ENCODE measurements at regions not wholly inside any gene's neighbourhood (a gene's known extent, or its start where the extent isn't known, plus 50 kb on each side); places are given as distances from the start of the nearest gene placed in this dataset.

DNA sequence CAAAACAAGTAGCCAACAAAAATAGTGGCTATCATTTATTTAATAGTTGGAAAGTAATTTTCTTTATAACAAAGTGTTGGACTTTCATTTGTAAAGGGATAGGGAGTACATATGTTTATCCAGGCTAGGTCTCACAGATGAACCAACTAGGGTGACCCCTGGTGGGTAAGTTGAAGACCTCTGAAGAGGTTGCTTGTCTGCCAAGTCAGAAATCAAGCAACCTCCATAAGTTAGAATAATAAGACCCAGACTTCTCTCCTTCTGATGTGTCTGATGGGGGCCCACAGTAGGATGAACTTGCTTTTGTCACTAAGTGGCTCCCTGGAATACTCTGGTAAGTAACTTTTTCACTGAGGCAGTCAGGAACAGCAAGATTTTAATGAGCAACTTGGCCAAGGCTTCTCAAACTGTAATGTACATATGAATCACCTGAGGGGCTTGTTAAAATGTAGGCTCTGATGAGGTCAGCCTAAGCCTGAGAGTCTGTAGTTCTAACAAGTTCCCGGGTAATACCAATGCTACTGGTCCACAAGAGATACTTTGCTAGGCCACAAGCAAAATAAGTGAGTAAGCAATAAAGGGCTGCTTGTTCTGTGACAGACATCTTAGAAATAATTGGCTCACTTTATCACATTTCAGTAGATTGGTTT, 319.6 kb downstream of the PIK3C3 start:
- TF ChIP-seq EZH2phosphoT487 (IDR thresholded peaks at IDR 0.05; ENCODE audit: borderline replicate concordance, low read length), result no peak
- TF ChIP-seq, protein P1, sequence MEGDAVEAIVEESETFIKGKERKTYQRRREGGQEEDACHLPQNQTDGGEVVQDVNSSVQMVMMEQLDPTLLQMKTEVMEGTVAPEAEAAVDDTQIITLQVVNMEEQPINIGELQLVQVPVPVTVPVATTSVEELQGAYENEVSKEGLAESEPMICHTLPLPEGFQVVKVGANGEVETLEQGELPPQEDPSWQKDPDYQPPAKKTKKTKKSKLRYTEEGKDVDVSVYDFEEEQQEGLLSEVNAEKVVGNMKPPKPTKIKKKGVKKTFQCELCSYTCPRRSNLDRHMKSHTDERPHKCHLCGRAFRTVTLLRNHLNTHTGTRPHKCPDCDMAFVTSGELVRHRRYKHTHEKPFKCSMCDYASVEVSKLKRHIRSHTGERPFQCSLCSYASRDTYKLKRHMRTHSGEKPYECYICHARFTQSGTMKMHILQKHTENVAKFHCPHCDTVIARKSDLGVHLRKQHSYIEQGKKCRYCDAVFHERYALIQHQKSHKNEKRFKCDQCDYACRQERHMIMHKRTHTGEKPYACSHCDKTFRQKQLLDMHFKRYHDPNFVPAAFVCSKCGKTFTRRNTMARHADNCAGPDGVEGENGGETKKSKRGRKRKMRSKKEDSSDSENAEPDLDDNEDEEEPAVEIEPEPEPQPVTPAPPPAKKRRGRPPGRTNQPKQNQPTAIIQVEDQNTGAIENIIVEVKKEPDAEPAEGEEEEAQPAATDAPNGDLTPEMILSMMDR (IDR thresholded peaks at IDR 0.05; ENCODE audit: low read depth, low read length, poor library complexity, severe bottlenecking), result no peak
- H3K4me1 ChIP-seq (ENCODE audit: control insufficient read depth, low read length), result no peaks in the 10 kb centered on the region
- H3K27ac ChIP-seq (ENCODE audit: low read depth, low read length), result no peak overlapping the region

DNA sequence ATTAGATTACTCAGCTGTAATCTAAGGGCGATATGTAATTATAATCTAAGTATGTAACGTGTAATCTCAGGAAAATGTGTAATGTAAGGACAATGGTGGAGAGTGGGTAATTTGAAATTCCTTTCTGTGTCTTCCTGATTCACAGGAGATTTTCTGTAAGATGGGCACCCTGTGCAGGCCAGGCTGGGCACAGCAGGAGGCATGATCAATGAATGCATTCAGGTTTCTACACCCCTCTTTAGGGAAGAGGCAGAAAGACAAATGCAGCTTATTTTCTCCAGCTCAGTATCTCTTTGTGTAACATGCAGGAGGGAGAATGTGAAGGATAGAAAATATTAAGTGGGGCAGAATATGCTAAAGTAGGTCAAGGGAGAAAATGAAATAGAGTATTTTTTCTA, 320.1 kb downstream of the PIK3C3 start:
- Histone ChIP-seq H3K4me1 (ENCODE audit: control insufficient read depth, low read length) (no peaks in the 10 kb centered on the region), H3K36me3 (ENCODE audit: control insufficient read depth, low read length) (no peaks in the 10 kb centered on the region), H3K79me2 (ENCODE audit: control insufficient read depth, low read length) (no peaks in the 10 kb centered on the region), H3K9me3 (ENCODE audit: control insufficient read depth, insufficient read depth, low read length) (no peaks in the 10 kb centered on the region), H3K4me3 (ENCODE audit: low read length) (no peak overlapping the region), H3K4me2 (ENCODE audit: low read length) (no peak overlapping the region), H3K9me2 (replicated peaks; ENCODE audit: control insufficient read depth, low read length) (no peaks in the 10 kb centered on the region), H3K27ac (ENCODE audit: low read depth, low read length) (no peak overlapping the region), H3K27me3 (ENCODE audit: control insufficient read depth, low read length) (no peaks in the 10 kb centered on the region), H4K20me1 (ENCODE audit: control insufficient read depth, insufficient read depth, low read depth, low read length) (no peaks in the 10 kb centered on the region), H3F3A (ENCODE audit: control insufficient read depth, insufficient read depth) (no peaks in the 10 kb centered on the region)
- TF ChIP-seq, protein P1 (IDR thresholded peaks at IDR 0.05; ENCODE audit: low read depth, low read length, poor library complexity, severe bottlenecking), result no peak
- TF ChIP-seq EZH2phosphoT487 (IDR thresholded peaks at IDR 0.05; ENCODE audit: borderline replicate concordance, low read length), result no peak

More for the DNA sequence above, 319.6 kb downstream of the PIK3C3 start:
- Histone ChIP-seq H3K9me3 (ENCODE audit: control insufficient read depth, insufficient read depth, low read length) (no peaks in the 10 kb centered on the region), H3K4me2 (ENCODE audit: low read length) (no peak overlapping the region), H4K20me1 (ENCODE audit: control insufficient read depth, insufficient read depth, low read depth, low read length) (no peaks in the 10 kb centered on the region), H3K79me2 (ENCODE audit: control insufficient read depth, low read length) (no peaks in the 10 kb centered on the region), H3K9me2 (replicated peaks; ENCODE audit: control insufficient read depth, low read length) (no peaks in the 10 kb centered on the region), H3K36me3 (ENCODE audit: control insufficient read depth, low read length) (no peaks in the 10 kb centered on the region), H3K4me3 (ENCODE audit: low read length) (no peak overlapping the region), H3F3A (ENCODE audit: control insufficient read depth, insufficient read depth) (no peaks in the 10 kb centered on the region), H3K27me3 (ENCODE audit: control insufficient read depth, low read length) (no peaks in the 10 kb centered on the region)

DNA sequence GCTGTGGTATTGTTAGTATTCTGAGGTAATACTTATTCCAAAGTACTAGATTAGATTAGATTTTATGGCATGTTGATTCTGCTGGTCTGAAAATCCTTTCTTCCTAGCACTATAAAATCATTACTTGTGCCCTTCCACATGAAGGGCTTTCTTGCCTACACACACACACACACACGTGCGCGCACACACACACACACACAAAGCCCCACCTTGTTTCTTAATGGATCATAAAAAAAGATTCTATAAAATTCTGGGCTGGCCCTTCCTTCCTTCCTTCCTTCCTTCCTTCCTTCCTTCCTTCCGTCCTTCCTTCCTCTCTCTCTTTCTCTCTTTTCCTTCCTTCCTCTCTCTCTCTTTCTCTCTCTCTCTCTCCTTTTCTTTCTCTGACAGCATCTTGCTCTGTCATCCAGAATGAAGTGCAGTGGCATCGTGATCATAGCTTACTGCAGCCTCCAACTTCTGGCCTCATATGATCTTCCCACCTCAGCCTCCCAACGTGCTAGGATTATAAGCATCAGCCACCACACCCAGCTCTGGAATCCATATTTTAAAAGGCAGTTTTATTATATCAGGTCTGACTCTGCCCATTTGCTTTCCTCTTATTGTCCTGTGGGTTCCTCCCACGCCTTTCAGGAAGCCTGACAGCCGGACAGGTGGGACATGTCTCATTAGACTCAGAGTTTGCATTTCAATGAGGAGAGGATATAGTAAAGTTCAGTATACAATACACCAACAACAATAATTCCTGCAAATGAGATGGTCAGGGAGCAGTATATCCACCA, 321.1 kb downstream of the PIK3C3 start:
- H3K27ac ChIP-seq (ENCODE audit: low read depth, low read length), result no peak overlapping the region
- H3K4me3 ChIP-seq (ENCODE audit: low read length), result no peak overlapping the region
- H3K9me2 ChIP-seq (replicated peaks; ENCODE audit: control insufficient read depth, low read length), result no peaks in the 10 kb centered on the region
- H3K79me2 ChIP-seq (ENCODE audit: control insufficient read depth, low read length), result no peaks in the 10 kb centered on the region
- no peak overlapping the region for H3K4me2 ChIP-seq (ENCODE audit: low read length)
- TF ChIP-seq EZH2phosphoT487 (IDR thresholded peaks at IDR 0.05; ENCODE audit: borderline replicate concordance, low read length), result no peak
- TF ChIP-seq, protein P1 (IDR thresholded peaks at IDR 0.05; ENCODE audit: low read depth, low read length, poor library complexity, severe bottlenecking), result no peak
- no peaks in the 10 kb centered on the region for H4K20me1 ChIP-seq (ENCODE audit: control insufficient read depth, insufficient read depth, low read depth, low read length)
- H3K4me1 ChIP-seq (ENCODE audit: control insufficient read depth, low read length), result no peaks in the 10 kb centered on the region
- no peaks in the 10 kb centered on the region for H3K9me3 ChIP-seq (ENCODE audit: control insufficient read depth, insufficient read depth, low read length)
- no peaks in the 10 kb centered on the region for H3K36me3 ChIP-seq (ENCODE audit: control insufficient read depth, low read length)
- no peaks in the 10 kb centered on the region for H3K27me3 ChIP-seq (ENCODE audit: control insufficient read depth, low read length)
- H3F3A ChIP-seq (ENCODE audit: control insufficient read depth, insufficient read depth), result no peaks in the 10 kb centered on the region

Measured in DOHH2 (cell line).